CD14-positive monocyte (primary cell): ENCODE measurements at regions not wholly inside any gene's neighbourhood (a gene's known extent, or its start where the extent isn't known, plus 50 kb on each side); places are given as distances from the start of the nearest gene placed in this dataset.
A peak's percentile ranks its signal among the peaks of the same experiment; 100 is the strongest.

Experiments
- DNase-seq, 3 donors: peaks; one replicate each; pipeline ENCODE4 v3.0.0-alpha.2; 2011 to 2022
- H2AFZ ChIP-seq: 2 replicates; pipeline ENCODE4 v1.6.0; 2012; ENCODE audit warnings: mild to moderate bottlenecking, low read depth, low read length, inconsistent platforms; ENCODE audit not compliant: insufficient read depth, poor library complexity, severe bottlenecking
- H3K27ac ChIP-seq, 2 donors: 1 replicate in 1 of 2; 2 replicates in 1 of 2; pipeline ENCODE4 v1.5.1; 2012 to 2013; ENCODE audit warnings: low read length in 2 of 2, control low read depth in 1 of 2, inconsistent platforms in 1 of 2, low read depth in 1 of 2, mild to moderate bottlenecking in 1 of 2
- H3K27me3 ChIP-seq, 2 donors: one replicate each; pipeline versions ENCODE4 v1.6.0 to v1.6.1; 2011 to 2013; ENCODE audit warnings: low read length in 2 of 2; ENCODE audit not compliant: control insufficient read depth in 2 of 2, insufficient read depth in 2 of 2
- H3K36me3 ChIP-seq, 2 donors: replicated peaks in 1 of 2; 1 replicate in 1 of 2; 2 replicates in 1 of 2; pipeline versions ENCODE4 v1.5.1 to v1.6.1; 2012 to 2013; ENCODE audit warnings: low read length in 2 of 2, control low read depth in 1 of 2, inconsistent platforms in 1 of 2, mild to moderate bottlenecking in 1 of 2; ENCODE audit not compliant: insufficient read depth in 2 of 2, control insufficient read depth in 1 of 2
- H3K4me1 ChIP-seq, 2 donors: 1 replicate in 1 of 2; 2 replicates in 1 of 2; pipeline versions ENCODE4 v1.5.1 to v1.6.1; 2012 to 2013; ENCODE audit warnings: low read length in 2 of 2, control low read depth in 1 of 2, inconsistent platforms in 1 of 2, mild to moderate bottlenecking in 1 of 2, moderate library complexity in 1 of 2; ENCODE audit not compliant: insufficient read depth in 2 of 2, control insufficient read depth in 1 of 2
- H3K4me2 ChIP-seq: replicated peaks from 2 replicates; pipeline ENCODE3; 2012; ENCODE audit warnings: low read length, moderate library complexity, mild to moderate bottlenecking; ENCODE audit not compliant: poor library complexity, severe bottlenecking; ENCODE audit errors: extremely low read depth
- H3K4me3 ChIP-seq, 3 experiments: fragments of 200-600 bp in 1 of 3; sonication (generic) in 1 of 3; replicated peaks in 1 of 3; 1 replicate in 2 of 3; 2 replicates in 1 of 3; pipeline ENCODE4 v1.5.1; 2011 to 2013; ENCODE audit warnings: low read length in 3 of 3, mild to moderate bottlenecking in 3 of 3, control low read depth in 2 of 3, low read depth in 2 of 3, inconsistent platforms in 1 of 3, moderate library complexity in 1 of 3
- H3K79me2 ChIP-seq: 2 replicates; pipeline ENCODE4 v1.6.0; 2012; ENCODE audit warnings: mild to moderate bottlenecking, control low read depth, inconsistent platforms, low read length, moderate library complexity; ENCODE audit not compliant: insufficient read depth
- H3K9ac ChIP-seq: 2 replicates; pipeline ENCODE4 v1.6.0; 2017; ENCODE audit warnings: low read length, mild to moderate bottlenecking; ENCODE audit not compliant: insufficient read depth, poor library complexity, severe bottlenecking
- H3K9me3 ChIP-seq, 2 donors: replicated peaks in 1 of 2; 1 replicate in 1 of 2; 2 replicates in 1 of 2; pipeline versions ENCODE4 v1.5.1 to v1.6.1; 2012 to 2013; ENCODE audit warnings: low read length in 2 of 2, control low read depth in 1 of 2; ENCODE audit not compliant: control insufficient read depth in 1 of 2, insufficient read depth in 1 of 2
- H4K20me1 ChIP-seq: 2 replicates; pipeline ENCODE4 v1.6.0; 2012; ENCODE audit warnings: mild to moderate bottlenecking, low read length, control low read depth, moderate library complexity; ENCODE audit not compliant: insufficient read depth
- H3K27ac Mint-ChIP-seq, 7 donors: one replicate each; pipeline ENCODE4 v1.8.0; 2020; ENCODE audit warnings: mild to moderate bottlenecking in 7 of 7, mixed read lengths in 7 of 7, moderate library complexity in 6 of 7, inconsistent platforms in 2 of 7
- H3K27me3 Mint-ChIP-seq, 3 donors: one replicate each; pipeline ENCODE4 v1.8.0; 2021 to 2022; ENCODE audit warnings: low read depth in 3 of 3, mild to moderate bottlenecking in 3 of 3, mixed read lengths in 3 of 3, moderate library complexity in 3 of 3, inconsistent platforms in 1 of 3
- H3K36me3 Mint-ChIP-seq, 2 donors: one replicate each; pipeline ENCODE4 v1.8.0; 2020; ENCODE audit warnings: mixed read lengths in 2 of 2, inconsistent platforms in 1 of 2, mild to moderate bottlenecking in 1 of 2
- H3K4me1 Mint-ChIP-seq: one replicate; pipeline ENCODE4 v1.8.0; 2020; ENCODE audit warnings: mild to moderate bottlenecking, mixed read lengths
- H3K4me3 Mint-ChIP-seq, 2 donors: one replicate each; pipeline ENCODE4 v1.8.0; 2020; ENCODE audit warnings: mild to moderate bottlenecking in 2 of 2, mixed read lengths in 2 of 2, moderate library complexity in 1 of 2
- H3K9me3 Mint-ChIP-seq, 7 donors: one replicate each; pipeline ENCODE4 v1.8.0; 2020 to 2022; ENCODE audit warnings: mixed read lengths in 7 of 7, mild to moderate bottlenecking in 6 of 7, moderate library complexity in 6 of 7, inconsistent platforms in 2 of 7
- CTCF ChIP-seq: fragments of 200-600 bp; IDR thresholded peaks from one replicate; pipeline ENCODE4 v1.8.0; 2022; ENCODE audit warnings: antibody characterized with exemption, mild to moderate bottlenecking
- WGBS: methylation state at CpG from one replicate; pipeline ENCODE4 v1.1.5; 2013; ENCODE audit warnings: missing lambda C conversion rate; ENCODE audit not compliant: insufficient coverage; 5-methylcytosine and 5-hydroxymethylcytosine counted together
- intact Hi-C, 2 donors: fragments of 100-400 bp; cut with micrococcal nuclease; formaldehyde crosslinking; loops; one replicate each; pipeline versions ENCODE4 v1.15.0 to v1.15.1; 2023

- Histone ChIP-seq H3K4me3 (no peak overlapping the region), H3K27me3 (no peaks in the 10 kb centered on the region), H4K20me1 (no peaks in the 10 kb centered on the region), H3K9me3 (no peaks in the 10 kb centered on the region), H3K36me3 (no peaks in the 10 kb centered on the region), H3K9ac (no peak overlapping the region), H3K4me1 (no peaks in the 10 kb centered on the region), H3K4me2 (no peak overlapping the region), H3K27ac (no peak overlapping the region), H3K79me2 (no peaks in the 10 kb centered on the region), H2AFZ (no peak overlapping the region)
- Mint-ChIP-seq H3K27ac (peak overlapping the region in 1 of 7 donors; percentile 63), H3K9me3 (peaks cover 0 to 3% (median 0%) of the 10 kb centered on the region in 7 donors), H3K36me3 (no peaks in the 10 kb centered on the region), H3K4me1 (no peaks in the 10 kb centered on the region), H3K27me3 (peaks cover 0 to 6% (median 1%) of the 10 kb centered on the region in 3 donors), H3K4me3 (no peak overlapping the region)
- TF ChIP-seq CTCF, result no peak
- no peak for DNase-seq
- WGBS, result 98% methylated on average over 4 of the region's 14 CpGs
- intact Hi-C loops, result no loop called here
These were observed 80.1 kb upstream of the AUTS2 start for GRCh38 chr7:69517985-69518704.

GRCh38 chr7:69518705-69519077 is 79.6 kb upstream of the AUTS2 start:
- no peak for DNase-seq
- intact Hi-C loops, result no loop called here
- WGBS, result 71% methylated on average over 3 of the region's 4 CpGs

More at GRCh38 chr7:69518705-69519077, 79.6 kb upstream of the AUTS2 start:
- no peaks in the 10 kb centered on the region for H3K27me3 ChIP-seq
- H3K4me3 ChIP-seq, result no peak overlapping the region
- Mint-ChIP-seq H3K27ac (no peak overlapping the region), H3K4me3 (no peak overlapping the region), H3K27me3 (peaks cover 0 to 6% (median 1%) of the 10 kb centered on the region in 3 donors), H3K4me1 (no peaks in the 10 kb centered on the region), H3K9me3 (peaks cover 0 to 3% (median 0%) of the 10 kb centered on the region in 7 donors), H3K36me3 (no peaks in the 10 kb centered on the region)
- H2AFZ ChIP-seq, result no peak overlapping the region
- no peak overlapping the region for H3K9ac ChIP-seq
- no peaks in the 10 kb centered on the region for H3K36me3 ChIP-seq
- no peaks in the 10 kb centered on the region for H3K9me3 ChIP-seq
- H3K79me2 ChIP-seq, result no peaks in the 10 kb centered on the region
- H3K4me2 ChIP-seq, result no peak overlapping the region
- no peaks in the 10 kb centered on the region for H3K4me1 ChIP-seq
- no peak overlapping the region for H3K27ac ChIP-seq
- TF ChIP-seq CTCF, result no peak
- H4K20me1 ChIP-seq, result no peaks in the 10 kb centered on the region
